ENCODE measurements at regions not wholly inside any gene's neighbourhood (a gene's known extent, or its start where the extent isn't known, plus 50 kb on each side); places are given as distances from the start of the nearest gene placed in this dataset.

DNA sequence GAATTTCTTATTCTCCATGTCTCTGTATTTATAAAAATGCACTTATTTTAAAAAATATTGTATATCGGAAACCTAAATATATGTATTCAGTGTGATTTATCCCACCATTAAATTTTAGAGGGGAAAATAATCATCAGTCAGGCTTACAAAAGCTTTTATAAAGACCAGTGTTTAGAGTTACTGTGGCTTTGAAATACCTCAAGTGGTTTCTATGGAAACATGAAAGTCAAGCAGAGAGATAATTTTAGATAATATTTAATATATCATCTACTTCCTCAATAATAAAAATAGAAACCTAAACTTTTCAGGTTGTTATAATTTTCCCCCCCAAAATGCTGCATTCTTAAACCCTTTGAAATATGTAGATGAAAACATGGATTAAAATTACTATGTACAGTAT, 332.9 kb upstream of the PITX2 start:
- TF ChIP-seq POLR2A (IDR thresholded peaks at IDR 0.05) (no peak), CTCF (IDR thresholded peaks at IDR 0.05) (no peak)
